Fibroblast of pulmonary artery (primary cell): ENCODE measurements at regions not wholly inside any gene's neighbourhood (a gene's known extent, or its start where the extent isn't known, plus 50 kb on each side); places are given as distances from the start of the nearest gene placed in this dataset.

Experiments used
- DNase-seq: peaks from one replicate; pipeline ENCODE4 v3.0.0-alpha.2; 2010; ENCODE audit warnings: low read depth
- H3K4me3 ChIP-seq: replicated peaks from 2 replicates; pipeline ENCODE4 v1.5.1; 2011; ENCODE audit warnings: low read depth, mild to moderate bottlenecking, control low read depth, low read length, moderate library complexity
- TF ChIP-seq, protein P1 (sequence below): IDR thresholded peaks from 2 replicates; pipeline ENCODE4 v1.5.1; 2011; ENCODE audit warnings: mild to moderate bottlenecking, control low read depth, low read length, inconsistent platforms; ENCODE audit errors: missing control alignments

DNA sequence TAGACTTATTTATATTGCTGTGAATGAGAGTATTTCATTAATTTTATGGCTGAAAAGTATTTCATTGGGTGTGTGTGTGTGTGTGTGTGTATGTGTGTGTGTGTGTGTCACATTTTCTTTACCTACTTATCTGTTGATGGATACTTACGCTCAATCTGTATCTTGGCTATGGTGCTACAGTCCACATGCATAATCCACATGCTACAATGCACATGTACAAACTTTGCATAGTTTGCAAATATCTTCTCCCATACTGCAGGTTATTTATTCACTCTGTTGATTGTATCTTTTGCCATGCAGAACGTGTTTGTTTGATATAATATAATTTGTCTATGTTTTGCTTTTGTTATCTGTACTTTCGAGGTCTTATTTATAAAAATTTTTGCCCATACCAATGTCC lies 167.8 kb downstream of the RAB28 start:
- DNase-seq, result no peak
- no peak overlapping the region for H3K4me3 ChIP-seq
- TF ChIP-seq, protein P1, sequence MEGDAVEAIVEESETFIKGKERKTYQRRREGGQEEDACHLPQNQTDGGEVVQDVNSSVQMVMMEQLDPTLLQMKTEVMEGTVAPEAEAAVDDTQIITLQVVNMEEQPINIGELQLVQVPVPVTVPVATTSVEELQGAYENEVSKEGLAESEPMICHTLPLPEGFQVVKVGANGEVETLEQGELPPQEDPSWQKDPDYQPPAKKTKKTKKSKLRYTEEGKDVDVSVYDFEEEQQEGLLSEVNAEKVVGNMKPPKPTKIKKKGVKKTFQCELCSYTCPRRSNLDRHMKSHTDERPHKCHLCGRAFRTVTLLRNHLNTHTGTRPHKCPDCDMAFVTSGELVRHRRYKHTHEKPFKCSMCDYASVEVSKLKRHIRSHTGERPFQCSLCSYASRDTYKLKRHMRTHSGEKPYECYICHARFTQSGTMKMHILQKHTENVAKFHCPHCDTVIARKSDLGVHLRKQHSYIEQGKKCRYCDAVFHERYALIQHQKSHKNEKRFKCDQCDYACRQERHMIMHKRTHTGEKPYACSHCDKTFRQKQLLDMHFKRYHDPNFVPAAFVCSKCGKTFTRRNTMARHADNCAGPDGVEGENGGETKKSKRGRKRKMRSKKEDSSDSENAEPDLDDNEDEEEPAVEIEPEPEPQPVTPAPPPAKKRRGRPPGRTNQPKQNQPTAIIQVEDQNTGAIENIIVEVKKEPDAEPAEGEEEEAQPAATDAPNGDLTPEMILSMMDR, result no peak

GRCh38 chr4:13313856-13314255 lies 170.3 kb downstream of the RAB28 start:
- TF ChIP-seq, protein P1, result no peak
- no peak for DNase-seq
- H3K4me3 ChIP-seq, result no peak overlapping the region

- TF ChIP-seq, protein P1, result no peak
- H3K4me3 ChIP-seq, result no peak overlapping the region
- no peak for DNase-seq
Observed at GRCh38 chr4:13312264-13312663, 171.9 kb downstream of the RAB28 start.

DNA sequence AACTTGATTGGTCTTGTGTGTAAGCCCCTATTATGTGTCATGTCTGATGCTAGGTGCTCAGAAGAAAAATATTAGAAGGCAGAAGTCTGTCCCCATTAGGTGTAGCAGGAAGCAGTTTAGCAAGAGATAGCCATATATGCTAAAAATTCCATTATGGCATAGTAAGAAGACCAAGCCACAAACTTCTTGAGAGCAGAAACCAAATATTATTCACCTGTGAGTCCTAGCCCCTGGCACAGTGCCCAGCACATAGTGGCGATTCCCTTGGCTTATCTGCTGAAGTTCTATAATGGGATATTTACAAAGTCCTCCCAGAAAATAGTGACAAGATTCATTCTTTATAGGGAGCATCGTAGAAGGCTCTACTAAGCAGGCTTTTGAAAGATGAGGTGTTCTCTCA lies 174.4 kb downstream of the RAB28 start:
- TF ChIP-seq, protein P1, result no peak
- no peak overlapping the region for H3K4me3 ChIP-seq
- DNase-seq, result no peak

GRCh38 chr4:13306356-13306755 lies 177.8 kb downstream of the RAB28 start:
- TF ChIP-seq, protein P1, result no peak
- no peak for DNase-seq
- H3K4me3 ChIP-seq, result no peak overlapping the region

DNA sequence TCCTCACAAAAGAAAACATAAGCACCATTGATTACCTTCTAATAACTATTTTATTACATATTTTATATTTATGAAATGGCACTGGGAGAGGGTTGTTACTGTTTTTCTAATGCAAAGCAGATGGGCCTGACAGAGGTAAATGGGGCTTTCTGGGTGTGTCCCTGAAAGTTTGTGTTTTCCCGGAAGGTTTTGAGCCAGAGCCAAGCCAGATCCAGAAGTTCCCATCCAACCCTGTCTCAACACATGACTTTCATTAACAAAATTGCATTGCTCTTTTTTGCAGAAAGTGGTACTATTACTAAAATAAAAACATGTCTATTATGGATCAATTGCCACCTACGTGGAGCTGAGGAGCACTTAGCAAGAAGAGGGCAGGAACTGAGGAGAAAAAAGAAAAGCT lies 181.3 kb downstream of the RAB28 start:
- no peak for DNase-seq
- TF ChIP-seq, protein P1, result no peak
- H3K4me3 ChIP-seq, result no peak overlapping the region

DNA sequence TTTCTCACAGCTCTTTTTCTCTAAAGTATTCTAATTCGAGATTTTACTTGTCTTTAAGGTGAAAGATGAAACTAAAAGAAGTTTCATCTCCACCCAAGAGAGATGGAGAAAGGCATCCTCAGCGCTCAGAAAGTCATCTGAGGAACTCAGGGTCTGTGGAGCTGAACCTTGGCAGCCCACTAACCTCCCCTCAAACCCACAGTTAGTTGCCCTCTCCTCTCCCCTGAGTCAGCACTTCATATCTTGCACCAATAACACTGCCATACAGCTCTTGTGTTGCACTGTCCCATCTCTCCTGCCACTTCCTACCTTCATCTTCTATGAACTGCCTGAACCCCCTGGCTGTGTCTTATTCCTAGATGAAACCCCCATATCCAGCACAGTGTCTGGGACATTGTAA lies 184.8 kb downstream of the RAB28 start:
- no peak overlapping the region for H3K4me3 ChIP-seq
- TF ChIP-seq, protein P1, result no peak
- DNase-seq, result no peak
